GM19043 (cell line): ENCODE measurements at regions not wholly inside any gene's neighbourhood (a gene's known extent, or its start where the extent isn't known, plus 50 kb on each side); places are given as distances from the start of the nearest gene placed in this dataset.
"Not testable (repeated sequence)": the region's sequence is repeated elsewhere in the genome, so short reads cannot be mapped to it uniquely, and the experiment has no call there.

Experiments
- ATAC-seq: cut with Tn5 transposase; IDR thresholded peaks from one replicate; pipeline ENCODE4 v1.9.1; 2021; ENCODE audit warnings: low read depth; ENCODE audit not compliant: unreplicated experiment

DNA sequence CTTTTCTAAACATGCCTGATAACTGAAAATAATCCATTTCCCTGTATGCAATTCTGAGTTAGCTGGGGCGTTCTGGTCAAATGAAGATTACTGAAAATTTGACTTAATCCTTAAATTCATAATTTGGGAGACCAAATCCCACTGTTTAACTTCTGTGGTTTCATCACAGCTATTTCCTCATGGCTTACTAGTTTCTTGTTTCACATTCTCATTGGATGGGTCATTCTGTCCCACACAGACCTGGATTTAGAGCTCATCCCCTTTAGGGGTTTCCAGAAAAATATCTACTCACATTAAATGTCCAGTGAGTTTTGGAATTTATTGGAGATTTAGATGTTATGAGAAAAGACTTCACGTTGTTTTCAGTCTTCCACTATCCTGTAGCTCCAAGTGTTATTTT, 709.3 kb upstream of the KLHL1 start:
- ATAC-seq: no peak

DNA sequence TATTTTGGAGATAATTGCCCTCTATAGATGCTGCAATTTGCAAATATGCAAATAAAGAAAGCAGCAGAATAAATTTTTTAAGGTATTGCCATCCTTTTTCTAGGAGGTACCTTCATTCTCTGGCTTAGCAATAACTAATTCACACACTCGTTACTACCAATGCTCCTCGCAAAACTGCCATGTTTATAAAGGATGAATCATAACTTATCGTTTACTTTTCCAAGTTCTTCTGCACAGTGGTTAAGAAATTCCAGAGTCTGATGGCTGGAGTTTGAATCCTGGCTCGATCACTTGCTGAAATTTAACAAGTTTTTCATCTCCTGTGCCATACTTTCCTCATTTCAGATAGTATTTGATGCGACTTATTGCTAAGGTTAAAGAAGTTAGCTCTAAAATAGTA, 708.6 kb upstream of the KLHL1 start:
- ATAC-seq: no peak

- ATAC-seq: no peak
Observed at GRCh38 chr13:70814684-70815083, 706.4 kb upstream of the KLHL1 start.

DNA sequence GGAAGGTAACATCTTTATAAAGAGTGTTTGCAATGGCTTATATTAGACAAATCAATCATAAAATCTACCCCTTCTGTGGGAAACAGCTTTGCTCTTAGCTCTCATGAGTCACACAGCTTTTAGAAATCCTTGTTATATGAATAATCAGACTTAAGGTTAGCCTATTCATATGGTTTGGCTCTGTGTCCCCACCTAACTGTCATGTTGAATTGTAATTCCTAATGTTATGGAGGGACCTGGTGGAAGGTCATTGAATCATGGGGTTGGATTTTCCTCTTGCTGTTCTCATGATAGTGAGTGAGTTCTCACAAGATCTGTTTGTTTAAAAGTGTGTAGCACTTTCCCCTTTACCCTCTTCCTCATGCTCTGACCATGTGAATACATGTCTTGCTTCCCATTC, 704.2 kb upstream of the KLHL1 start:
- no peak for ATAC-seq

DNA sequence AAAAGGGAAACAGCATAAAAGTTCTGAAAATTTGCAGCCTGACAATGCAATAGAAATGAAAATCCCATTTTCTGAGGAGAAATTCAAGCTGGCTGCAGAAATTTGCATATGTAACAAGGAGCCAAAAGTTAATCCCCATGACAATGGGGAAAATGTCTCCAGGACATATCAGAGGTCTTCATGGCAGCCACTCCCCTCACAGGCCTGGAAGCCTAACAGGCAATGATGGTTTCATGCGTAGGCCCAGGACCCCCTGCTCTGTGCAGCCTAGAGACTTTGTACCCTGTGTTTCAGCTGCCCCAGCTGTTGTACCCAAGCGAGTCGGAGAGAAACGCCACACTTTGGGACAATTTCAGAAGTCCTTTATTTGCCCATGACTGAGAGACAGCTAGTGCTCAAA, 701.3 kb upstream of the KLHL1 start:
- no peak for ATAC-seq

- ATAC-seq: no peak
Observed at GRCh38 chr13:70798385-70798784, 690.1 kb upstream of the KLHL1 start.

- ATAC-seq: no peak
Observed at GRCh38 chr13:70795484-70795883, 687.2 kb upstream of the KLHL1 start.

DNA sequence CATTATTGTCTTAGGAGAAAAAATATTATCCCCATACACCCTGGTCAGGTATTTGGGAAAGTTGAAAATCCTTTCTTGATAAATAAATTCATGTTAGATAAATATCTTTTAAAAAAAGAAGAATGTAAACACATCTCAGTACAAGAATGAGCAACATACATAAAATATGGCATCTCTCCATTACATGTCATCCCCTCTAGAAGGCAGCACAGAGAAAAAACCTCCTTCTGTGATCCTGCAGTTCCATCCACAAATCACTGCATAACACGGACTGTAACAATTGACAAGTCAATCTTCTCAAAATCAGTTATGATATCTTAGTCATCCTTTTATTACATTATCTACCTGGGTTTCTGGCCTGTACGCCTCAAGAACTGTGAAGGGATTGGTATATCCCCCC, 683.9 kb upstream of the KLHL1 start:
- no peak for ATAC-seq

DNA sequence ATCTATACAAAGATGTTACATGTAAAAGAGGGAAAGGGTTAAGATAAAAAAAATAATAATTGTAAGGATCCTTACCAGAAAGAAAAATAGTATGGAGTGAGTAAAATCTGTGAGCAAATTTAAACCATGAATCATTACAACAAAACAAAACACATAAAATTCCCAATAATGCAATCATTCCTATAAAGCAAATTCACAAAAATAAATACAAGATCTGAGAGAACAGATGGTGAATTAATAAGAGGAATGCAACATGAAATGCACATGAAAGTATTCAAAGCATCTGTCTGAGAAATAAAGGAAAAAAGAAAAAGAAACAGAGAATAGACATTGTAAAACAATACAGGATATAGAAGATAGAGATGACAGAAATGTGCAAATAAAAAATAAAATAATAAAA, 681.5 kb upstream of the KLHL1 start:
- no peak for ATAC-seq

DNA sequence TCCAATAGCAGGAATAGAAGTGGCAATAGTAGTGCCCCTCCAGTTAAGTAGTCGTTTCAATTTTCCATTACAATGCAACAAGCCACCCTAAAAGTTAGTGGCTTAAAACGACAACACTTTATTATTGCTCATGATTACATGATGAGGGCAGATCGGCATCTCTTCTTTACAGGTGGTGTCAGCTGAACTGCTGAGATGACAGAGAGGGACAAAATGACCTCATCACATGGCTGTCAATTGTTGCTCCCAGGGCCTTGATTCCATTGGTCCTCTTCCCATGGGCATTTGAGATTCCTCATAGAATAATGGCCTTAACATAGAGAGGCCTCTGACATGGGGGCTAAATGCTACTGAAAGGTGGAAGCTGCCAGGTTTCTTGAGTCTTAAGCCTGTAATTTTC, 679.8 kb upstream of the KLHL1 start:
- no peak for ATAC-seq

DNA sequence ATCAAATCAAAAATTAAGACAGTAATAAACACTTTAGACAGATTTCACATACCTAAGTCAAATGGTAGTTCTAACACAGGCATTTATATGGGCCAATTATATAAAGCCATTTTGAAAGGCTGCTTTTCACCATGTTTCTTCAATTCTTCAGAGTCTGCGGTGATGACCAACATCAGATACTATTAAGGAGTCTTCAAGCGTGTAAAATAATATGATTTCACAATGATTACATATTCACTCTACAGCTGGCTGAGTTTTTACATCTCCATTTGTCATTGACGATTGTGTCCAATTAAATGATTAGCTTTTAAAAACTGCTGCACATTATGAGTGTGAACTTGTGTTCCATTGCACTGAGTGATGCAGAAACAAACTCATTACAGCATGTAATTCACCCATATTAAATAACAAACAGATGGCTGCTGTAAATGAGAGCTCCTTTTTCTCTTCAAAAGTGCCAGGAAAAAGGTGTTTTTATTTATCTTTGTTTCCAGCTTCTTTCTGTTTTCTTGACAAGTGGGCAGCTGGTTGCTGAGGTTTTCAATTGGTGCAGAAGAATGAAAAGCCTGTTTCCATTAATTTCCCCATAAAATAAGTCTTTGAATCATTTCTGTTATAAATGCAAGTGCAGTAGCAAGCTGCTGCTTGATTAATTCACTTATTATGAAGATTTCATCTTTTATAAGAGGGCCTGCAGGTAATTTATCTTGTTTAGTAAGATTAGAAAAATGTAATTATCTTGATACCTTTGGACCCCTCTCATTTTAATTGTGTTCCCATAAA, 676.1 kb upstream of the KLHL1 start:
- no peak for ATAC-seq

- no peak for ATAC-seq
Observed at GRCh38 chr13:70769817-70770216, 661.6 kb upstream of the KLHL1 start.

DNA sequence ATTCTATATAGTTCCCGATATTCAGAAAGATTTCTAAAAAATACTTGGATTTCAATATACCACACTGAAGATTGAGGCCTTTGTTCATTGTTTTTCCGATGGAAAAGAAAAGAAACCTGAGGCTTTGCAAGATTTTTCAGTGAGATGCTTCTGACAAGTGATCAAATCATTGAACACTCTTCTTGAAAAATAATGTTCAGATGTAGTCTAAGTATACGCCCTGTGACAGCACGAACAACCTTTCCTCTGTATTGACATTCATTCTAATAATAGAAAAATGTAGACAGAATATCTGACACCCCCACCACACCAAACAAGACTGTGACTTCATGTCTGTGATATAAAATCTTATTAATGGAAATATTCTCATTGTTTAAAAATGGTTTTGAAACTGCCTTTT, 650.7 kb upstream of the KLHL1 start:
- no peak for ATAC-seq

- no peak for ATAC-seq
Observed at GRCh38 chr13:70756088-70756487, 647.8 kb upstream of the KLHL1 start.

- ATAC-seq: no peak
Observed at GRCh38 chr13:70755456-70755855, 647.2 kb upstream of the KLHL1 start.

DNA sequence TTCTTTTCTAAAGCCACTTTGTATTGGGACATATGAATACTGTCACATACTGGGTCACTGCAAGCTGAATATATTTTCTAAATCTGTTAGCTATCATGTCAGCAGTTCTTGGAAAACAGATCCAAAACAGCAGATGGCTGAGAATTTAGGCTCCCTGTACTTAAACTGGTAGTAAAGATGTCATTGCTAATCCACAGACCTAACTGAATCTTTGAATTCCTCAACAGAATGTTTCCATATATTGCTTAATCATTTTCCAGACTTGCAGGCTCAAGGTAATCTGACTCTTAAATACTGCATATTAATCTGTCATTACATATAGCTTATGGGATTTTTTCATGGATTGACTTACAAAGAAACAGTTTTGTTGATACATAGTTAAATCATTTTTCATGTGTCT, 639.0 kb upstream of the KLHL1 start:
- no peak for ATAC-seq

DNA sequence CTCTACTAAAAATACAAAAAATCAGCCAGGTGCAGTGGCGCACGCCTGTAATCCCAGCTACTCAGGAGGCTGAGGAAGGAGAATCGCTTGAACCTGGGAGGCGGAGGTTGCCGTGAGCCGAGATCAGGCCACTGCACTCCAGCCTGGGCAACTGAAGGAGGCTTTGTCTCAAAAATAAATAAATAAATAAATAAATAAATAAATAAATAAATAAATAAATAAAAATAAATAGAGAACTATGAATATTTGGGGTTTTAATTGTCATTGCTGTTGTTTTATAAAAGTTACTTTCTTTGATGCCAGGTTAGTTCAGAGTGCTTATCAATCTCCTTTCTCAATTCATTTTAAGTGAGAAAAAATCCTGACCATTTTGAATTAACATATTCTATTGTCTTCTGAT, 638.2 kb upstream of the KLHL1 start:
- ATAC-seq: not testable (repeated sequence)

DNA sequence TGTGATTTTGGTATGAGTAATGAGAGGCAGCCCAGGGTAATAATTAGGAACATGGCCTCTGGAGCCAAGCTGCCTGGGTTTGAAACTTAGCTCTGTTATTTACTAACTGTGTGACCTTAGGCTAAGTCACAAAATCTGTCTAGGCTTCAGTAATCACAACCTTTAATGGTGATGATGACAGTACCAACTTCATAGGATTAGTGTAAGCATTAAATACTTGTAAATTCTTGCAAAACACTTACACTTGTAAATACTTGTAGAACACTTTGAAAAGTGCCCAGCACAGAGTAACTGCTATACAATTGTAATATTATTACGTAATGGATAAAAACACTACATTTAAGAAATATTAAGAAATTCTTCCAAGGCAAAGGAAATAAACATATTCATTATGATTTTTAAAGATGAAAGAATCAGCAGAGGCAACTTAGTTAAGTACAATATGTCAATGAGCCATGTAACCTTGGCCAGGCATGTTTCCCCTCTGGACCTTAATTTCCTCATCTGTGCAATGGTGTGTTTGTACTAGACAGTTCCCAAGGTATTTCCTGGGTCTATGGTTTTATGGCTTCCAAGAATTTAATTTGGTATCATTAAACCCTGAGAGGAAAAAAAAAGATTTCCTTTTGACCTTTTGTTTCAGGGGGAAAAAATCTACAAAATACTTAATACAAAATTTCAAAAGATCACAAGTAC, 628.5 kb upstream of the KLHL1 start:
- no peak for ATAC-seq

- no peak for ATAC-seq
Observed at GRCh38 chr13:70732611-70733010, 624.4 kb upstream of the KLHL1 start.

GRCh38 chr13:70729369-70729768, 621.1 kb upstream of the KLHL1 start:
- ATAC-seq: no peak

GRCh38 chr13:70723732-70724131, 615.5 kb upstream of the KLHL1 start:
- no peak for ATAC-seq

GRCh38 chr13:70720386-70720785, 612.1 kb upstream of the KLHL1 start:
- ATAC-seq: no peak
